Nephron progenitor cell (in vitro differentiated cells): ENCODE measurements at regions not wholly inside any gene's neighbourhood (a gene's known extent, or its start where the extent isn't known, plus 50 kb on each side); places are given as distances from the start of the nearest gene placed in this dataset.

Source experiments
- DNase-seq: peaks from one replicate; pipeline ENCODE4 v3.0.0; 2021
- H3K27ac Mint-ChIP-seq: 2 replicates; pipeline ENCODE4 v1.8.0; 2021; ENCODE audit warnings: mild to moderate bottlenecking, moderate library complexity, mixed read lengths
- H3K27me3 Mint-ChIP-seq: 2 replicates; pipeline ENCODE4 v1.8.0; 2021; ENCODE audit warnings: mild to moderate bottlenecking, low read depth, mixed read lengths; ENCODE audit not compliant: poor library complexity
- H3K36me3 Mint-ChIP-seq: 2 replicates; pipeline ENCODE4 v1.8.0; 2021; ENCODE audit warnings: low read depth, mixed read lengths
- H3K4me1 Mint-ChIP-seq: 2 replicates; pipeline ENCODE4 v1.8.0; 2021; ENCODE audit warnings: mixed read lengths
- H3K4me3 Mint-ChIP-seq: 2 replicates; pipeline ENCODE4 v1.8.0; 2021; ENCODE audit warnings: mild to moderate bottlenecking, moderate library complexity, mixed read lengths
- H3K9me3 Mint-ChIP-seq: 2 replicates; pipeline ENCODE4 v1.8.0; 2021; ENCODE audit warnings: mild to moderate bottlenecking, moderate library complexity, mixed read lengths
- TF ChIP-seq, protein P1 (sequence below): fragments of 200-600 bp; sonication (generic); IDR thresholded peaks from 2 replicates; pipeline ENCODE4 v1.5.0; 2021; ENCODE audit warnings: antibody characterized with exemption

DNA sequence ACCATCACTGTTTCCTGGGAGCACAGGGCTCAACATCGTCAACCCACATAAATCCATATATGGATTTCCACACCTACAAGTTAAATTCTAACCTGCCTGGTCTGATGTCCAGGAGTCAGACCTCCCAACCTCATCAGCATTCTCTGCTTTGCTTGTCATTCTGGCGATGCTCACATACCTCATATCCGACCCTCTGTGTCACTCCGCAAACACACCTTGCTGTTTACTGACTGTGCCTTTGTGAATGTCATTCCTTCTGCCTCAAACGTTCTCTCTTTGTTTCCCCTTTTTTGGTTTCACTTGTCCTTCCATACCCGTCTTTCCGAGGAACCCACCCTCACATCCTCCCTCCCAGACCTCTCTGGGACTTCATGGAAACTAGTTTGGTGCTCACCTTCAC is 187.1 kb downstream of the ACTR3 start:
- H3K27ac Mint-ChIP-seq: no peak overlapping the region
- TF ChIP-seq, protein P1, sequence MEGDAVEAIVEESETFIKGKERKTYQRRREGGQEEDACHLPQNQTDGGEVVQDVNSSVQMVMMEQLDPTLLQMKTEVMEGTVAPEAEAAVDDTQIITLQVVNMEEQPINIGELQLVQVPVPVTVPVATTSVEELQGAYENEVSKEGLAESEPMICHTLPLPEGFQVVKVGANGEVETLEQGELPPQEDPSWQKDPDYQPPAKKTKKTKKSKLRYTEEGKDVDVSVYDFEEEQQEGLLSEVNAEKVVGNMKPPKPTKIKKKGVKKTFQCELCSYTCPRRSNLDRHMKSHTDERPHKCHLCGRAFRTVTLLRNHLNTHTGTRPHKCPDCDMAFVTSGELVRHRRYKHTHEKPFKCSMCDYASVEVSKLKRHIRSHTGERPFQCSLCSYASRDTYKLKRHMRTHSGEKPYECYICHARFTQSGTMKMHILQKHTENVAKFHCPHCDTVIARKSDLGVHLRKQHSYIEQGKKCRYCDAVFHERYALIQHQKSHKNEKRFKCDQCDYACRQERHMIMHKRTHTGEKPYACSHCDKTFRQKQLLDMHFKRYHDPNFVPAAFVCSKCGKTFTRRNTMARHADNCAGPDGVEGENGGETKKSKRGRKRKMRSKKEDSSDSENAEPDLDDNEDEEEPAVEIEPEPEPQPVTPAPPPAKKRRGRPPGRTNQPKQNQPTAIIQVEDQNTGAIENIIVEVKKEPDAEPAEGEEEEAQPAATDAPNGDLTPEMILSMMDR: no peak
- no peaks in the 10 kb centered on the region for H3K9me3 Mint-ChIP-seq
- DNase-seq: no peak
- no peaks in the 10 kb centered on the region for H3K4me1 Mint-ChIP-seq
- peaks cover 8% of the 10 kb centered on the region for H3K27me3 Mint-ChIP-seq
- H3K36me3 Mint-ChIP-seq: no peaks in the 10 kb centered on the region
- no peak overlapping the region for H3K4me3 Mint-ChIP-seq

DNA sequence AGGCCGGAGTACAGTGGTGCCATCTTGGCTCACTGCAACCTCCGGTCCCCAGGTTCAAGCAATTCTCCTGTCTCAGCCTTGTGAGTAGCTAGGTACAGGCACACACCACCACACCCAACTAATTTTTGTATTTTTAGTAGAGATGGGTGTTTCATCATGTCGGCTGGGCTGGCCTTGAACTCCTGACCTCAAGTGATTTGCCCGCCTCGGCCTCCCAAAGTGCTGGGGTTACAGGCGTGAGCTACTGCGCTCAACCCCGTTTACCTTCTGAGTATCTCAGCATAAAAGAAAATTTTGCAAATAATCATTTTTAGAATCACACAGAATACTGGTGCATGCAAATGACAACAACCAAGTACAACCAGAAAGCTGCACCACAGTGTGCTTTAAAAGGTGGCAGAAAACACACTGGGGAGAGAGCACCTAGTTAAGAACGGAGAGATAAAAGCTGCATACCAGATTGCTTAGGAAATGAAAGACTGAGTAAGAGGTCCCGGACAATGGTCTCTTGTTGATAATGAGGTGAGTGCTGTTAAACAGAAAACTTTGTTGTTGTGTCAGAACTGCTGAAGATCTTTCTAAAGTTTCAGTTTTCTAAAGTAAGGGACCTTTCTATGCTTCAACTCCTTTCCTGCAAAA is 189.6 kb downstream of the ACTR3 start:
- Mint-ChIP-seq H3K36me3 (no peaks in the 10 kb centered on the region), H3K4me3 (no peak overlapping the region), H3K27me3 (peaks cover 2% of the 10 kb centered on the region), H3K4me1 (no peaks in the 10 kb centered on the region), H3K27ac (no peak overlapping the region), H3K9me3 (no peaks in the 10 kb centered on the region)
- TF ChIP-seq, protein P1: no peak
- DNase-seq: no peak

DNA sequence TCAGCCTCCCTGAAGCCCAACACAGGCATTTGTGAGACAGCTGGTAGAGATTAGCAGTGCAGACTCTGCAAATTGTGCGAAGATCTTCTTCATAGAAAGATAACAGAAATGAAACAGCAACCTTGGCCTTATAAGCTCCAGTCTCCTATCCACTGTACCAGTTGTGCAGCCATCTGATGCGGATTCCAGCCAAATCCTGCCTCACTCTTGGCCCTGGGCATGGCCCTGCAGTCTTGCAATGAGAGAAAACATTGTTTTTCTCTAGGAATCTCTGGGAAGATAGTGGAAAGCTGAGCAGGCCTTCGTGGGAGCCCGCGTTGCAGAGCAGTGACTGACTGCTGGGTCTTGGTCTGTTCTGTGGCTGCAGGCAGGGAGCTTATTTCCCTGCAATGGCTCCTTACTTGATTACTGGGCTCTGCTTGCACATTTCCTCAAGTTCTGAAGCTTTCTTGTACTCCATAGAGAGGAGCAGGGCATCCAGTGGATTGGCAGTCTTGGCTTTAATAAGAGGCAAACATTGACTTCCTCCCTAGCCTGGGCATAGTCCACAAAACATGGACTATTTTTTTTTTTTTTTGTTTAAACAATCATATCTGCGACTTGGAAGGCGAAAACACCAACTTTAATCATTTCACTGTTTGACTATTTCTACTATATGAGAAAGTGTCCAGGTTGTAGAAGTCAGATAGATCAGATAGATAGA is 193.0 kb downstream of the ACTR3 start:
- H3K9me3 Mint-ChIP-seq: no peaks in the 10 kb centered on the region
- no peak for DNase-seq
- TF ChIP-seq, protein P1: no peak
- no peaks in the 10 kb centered on the region for H3K36me3 Mint-ChIP-seq
- no peak overlapping the region for H3K27ac Mint-ChIP-seq
- H3K4me3 Mint-ChIP-seq: no peak overlapping the region
- H3K27me3 Mint-ChIP-seq: no peaks in the 10 kb centered on the region
- no peaks in the 10 kb centered on the region for H3K4me1 Mint-ChIP-seq

DNA sequence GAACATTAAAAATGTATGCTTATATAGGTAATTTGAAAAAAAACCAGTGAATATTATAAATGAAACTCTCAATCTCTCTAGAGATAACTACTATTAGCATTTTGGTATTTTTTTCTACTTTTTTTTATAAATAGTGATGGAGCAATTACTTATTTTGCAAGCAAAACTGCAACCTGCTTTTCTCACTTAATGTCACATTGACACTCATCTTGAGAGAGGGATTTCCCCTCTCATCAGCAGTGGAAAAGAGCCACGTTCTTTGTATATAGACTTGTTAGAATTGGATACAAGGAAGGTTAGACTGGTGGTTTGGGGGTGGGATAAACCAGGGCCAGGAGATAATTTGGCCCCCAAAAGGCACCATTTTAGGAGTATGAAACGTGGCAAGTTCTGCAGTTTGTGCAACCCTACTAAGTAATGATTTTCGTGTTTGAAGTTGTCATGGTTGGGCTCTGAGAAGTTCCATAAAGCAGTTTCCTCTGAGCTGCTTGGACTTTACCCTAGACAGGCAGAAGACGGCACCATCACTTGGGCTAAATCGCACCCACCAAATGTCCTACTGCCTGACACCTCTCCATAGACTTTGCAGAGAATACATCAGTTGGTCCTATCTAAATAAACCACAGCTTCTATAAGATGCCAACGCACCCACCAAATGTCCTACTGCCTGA is 194.0 kb downstream of the ACTR3 start:
- H3K27ac Mint-ChIP-seq: no peak overlapping the region
- no peaks in the 10 kb centered on the region for H3K27me3 Mint-ChIP-seq
- no peak overlapping the region for H3K4me3 Mint-ChIP-seq
- no peaks in the 10 kb centered on the region for H3K36me3 Mint-ChIP-seq
- no peaks in the 10 kb centered on the region for H3K4me1 Mint-ChIP-seq
- TF ChIP-seq, protein P1: no peak
- no peaks in the 10 kb centered on the region for H3K9me3 Mint-ChIP-seq
- DNase-seq: no peak

DNA sequence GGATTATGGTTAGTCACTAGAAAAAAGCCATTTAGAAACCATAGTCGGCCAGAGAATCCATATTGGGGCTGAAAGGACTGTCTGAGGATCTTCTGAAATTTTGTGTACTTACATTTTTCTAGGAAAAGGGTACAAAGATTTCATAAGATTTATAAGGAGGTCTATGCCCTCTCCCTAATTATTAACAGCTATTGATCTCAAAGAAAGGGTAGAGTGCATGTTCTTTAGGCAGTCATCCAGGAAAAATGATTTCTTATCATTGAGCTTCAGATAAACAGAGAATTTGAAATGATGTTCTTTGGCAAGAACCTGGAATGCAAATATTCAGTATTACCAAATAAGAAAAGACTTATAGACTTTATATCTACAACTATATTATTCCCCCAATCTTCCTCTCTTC is 195.3 kb downstream of the ACTR3 start:
- TF ChIP-seq, protein P1: no peak
- Mint-ChIP-seq H3K9me3 (no peaks in the 10 kb centered on the region), H3K4me1 (no peaks in the 10 kb centered on the region), H3K4me3 (no peak overlapping the region), H3K27me3 (no peaks in the 10 kb centered on the region), H3K27ac (no peak overlapping the region), H3K36me3 (no peaks in the 10 kb centered on the region)
- no peak for DNase-seq
